HTR-8/SVneo (cell line): ENCODE measurements at regions not wholly inside any gene's neighbourhood (a gene's known extent, or its start where the extent isn't known, plus 50 kb on each side); places are given as distances from the start of the nearest gene placed in this dataset.
"Not testable (repeated sequence)": the region's sequence is repeated elsewhere in the genome, so short reads cannot be mapped to it uniquely, and the experiment has no call there.

Experiments
- DNase-seq: peaks from one replicate; pipeline ENCODE4 v3.0.0; 2011; ENCODE audit warnings: low spot score, mixed read lengths; ENCODE audit not compliant: insufficient read length
- FAIRE-seq: peaks from 2 replicates; lab custom pipeline; 2011; peaks lifted over from hg19 to GRCh38; lab: Jason Lieb, UNC

DNA sequence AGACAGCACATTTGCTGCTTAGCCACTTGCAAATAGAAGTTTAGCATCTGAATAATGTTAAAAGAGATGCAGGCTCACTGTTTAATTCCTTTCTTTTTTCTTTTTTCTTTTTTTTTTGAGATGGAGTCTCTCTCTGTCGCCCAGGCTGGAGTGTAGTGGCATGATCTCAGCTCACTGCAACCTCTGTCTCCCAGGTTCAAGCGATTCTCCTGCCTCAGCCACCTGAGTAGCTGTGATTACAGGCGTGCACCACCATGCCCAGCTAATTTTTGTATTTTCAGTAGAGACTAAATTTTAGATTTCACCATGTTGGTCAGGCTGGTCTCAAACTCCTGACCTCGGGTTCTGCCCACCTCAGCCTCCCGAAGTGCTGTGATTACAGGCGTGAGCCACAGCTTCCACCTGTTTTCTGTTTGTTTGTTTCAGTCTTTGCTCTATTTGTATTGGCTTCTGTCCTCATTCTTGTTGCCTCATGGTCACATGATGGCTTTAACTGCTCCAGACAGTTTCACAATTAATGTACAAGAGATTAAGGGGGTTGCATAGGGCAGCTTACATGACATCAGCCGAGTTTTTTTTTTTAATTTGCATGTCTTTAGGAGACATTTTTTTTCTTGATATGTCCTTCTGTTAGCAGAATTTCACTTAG is 153.1 kb upstream of the PCDH9 start:
- DNase-seq, FAIRE-seq: not testable (repeated sequence)

DNA sequence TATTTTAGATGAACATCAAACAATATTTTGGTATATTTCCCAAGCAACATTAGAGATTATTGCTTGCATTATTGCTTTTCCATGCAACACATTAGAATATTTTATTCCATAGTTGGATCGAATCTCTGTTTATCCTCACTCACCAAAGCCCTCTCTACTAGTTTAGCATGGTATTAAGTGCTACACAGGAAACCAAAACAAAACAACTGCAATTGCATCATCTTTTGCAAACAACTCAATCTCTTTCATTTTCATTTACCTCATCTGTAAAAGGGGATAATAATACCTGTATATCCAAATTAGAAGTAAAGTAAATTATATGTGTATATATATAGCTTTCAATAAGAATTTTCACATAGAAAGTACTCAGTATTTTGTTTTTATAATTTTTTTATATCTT is 147.8 kb upstream of the PCDH9 start:
- no peak for FAIRE-seq
- DNase-seq: no peak

DNA sequence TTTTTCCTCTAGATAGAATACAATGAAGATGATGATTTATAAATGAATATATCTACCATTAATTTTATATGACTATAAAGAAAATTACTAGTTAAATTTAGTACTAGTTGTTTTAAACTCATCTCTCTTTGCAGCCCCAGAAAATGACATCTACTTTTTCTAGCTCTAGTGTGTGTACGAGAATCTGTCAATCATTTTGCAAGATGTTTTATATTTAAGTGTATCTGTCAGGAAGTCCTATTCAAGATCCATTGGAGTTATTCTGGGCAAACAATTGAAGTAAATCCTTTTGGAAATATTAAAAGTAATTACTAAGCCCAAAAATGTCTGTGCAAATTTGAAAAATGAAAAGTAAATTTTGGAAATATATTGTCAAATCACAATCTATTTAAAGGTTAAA is 144.3 kb upstream of the PCDH9 start:
- DNase-seq (no peak), FAIRE-seq (no peak)

DNA sequence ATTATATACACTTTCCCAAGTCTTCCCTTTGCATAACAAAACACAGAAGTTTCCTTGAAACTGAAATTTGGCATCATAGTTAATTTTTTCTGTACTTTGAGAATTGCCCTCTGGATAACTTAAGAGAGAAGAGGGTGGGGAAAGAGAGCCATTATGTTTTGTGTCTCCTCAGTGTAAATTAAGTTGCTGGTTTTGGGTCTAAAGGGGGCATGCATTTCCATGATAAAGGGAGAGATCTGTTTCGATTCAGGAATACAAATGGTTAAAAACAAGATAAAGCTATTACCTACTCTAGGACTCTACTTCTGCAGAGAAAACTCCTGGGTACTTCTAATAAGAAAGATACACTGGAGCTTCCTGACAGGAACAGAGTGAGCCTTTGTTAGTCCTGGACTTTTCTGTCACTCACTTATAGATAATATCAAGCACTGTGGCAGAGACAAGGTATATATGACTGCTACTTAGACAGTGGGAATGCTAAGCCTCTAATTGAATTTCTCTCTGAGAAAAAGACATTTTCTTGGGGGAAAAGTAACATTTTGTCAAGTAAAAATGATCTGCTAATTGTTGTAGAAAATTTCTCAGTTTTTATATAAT is 142.8 kb upstream of the PCDH9 start:
- DNase-seq: no peak
- FAIRE-seq: no peak

DNA sequence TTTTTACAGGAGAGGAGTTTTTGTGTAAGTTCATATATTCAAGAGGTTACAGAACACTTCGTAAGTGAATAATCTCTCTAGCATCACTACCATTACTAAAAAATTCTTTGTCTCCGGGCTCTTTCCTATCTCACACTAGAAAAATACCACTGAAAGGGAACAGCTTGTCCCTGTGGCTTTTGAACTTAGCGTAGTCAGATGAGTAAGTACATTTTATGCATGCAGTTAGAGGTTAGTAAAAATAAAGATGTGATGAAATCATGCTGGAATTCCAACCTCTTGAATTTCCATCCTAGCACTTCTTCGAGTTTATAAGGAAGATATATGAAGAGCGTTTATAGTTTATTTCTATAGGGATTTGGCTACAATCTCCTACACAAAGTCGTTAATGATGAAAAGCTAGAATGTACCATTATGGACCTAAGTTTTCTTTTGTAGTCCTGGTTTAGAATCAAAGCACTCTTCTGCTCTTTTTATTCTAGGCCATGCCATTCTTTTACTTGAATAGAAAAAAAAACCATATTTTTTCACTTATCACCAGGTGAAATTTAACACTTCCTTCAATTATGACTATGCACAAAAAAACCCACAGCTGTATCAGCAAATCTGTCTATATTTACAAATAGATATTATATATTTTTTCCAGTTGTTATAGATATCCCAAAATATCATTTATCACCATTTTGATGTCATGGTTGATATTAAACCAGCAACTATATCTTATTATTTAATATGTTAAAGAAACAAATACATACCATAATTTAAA is 139.9 kb upstream of the PCDH9 start:
- FAIRE-seq: no peak
- peak; percentile 6 for DNase-seq

DNA sequence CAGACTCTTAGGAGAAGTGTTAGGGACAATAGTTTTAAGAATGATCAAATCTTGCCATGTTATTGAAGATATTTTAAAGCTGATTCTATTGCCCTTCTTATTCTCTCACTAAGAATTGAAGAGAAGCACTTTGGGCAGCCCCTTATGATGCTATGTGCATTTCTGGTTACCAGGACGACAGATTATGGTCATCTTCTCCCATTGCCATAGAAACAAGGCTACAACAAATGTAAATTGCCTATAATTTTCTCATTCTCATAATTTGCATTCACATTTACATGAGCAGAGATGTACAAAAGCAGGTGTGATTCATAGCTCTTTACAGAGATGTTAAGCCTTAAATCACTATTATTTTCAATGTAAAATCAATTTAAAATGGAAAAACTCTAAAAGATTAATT is 137.3 kb upstream of the PCDH9 start:
- no peak for FAIRE-seq
- DNase-seq: no peak

DNA sequence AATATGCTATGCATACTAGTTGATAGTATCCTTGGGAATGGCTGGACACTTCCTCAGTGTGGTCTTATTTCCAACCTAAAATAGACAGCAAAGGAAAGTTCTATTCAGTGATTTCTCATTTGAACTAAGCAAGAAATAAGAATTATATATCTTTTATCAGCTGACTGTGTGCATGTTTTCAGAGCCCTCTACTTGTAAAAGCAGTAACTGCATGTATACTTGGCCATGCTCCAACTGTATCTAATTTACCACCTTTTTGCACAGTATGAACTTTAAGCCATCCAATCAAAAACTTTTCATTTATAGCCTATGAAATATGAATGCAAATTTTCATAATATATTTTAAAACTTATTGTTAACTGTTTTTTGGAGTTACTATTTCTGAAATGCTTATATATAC is 136.4 kb upstream of the PCDH9 start:
- DNase-seq (no peak), FAIRE-seq (no peak)

DNA sequence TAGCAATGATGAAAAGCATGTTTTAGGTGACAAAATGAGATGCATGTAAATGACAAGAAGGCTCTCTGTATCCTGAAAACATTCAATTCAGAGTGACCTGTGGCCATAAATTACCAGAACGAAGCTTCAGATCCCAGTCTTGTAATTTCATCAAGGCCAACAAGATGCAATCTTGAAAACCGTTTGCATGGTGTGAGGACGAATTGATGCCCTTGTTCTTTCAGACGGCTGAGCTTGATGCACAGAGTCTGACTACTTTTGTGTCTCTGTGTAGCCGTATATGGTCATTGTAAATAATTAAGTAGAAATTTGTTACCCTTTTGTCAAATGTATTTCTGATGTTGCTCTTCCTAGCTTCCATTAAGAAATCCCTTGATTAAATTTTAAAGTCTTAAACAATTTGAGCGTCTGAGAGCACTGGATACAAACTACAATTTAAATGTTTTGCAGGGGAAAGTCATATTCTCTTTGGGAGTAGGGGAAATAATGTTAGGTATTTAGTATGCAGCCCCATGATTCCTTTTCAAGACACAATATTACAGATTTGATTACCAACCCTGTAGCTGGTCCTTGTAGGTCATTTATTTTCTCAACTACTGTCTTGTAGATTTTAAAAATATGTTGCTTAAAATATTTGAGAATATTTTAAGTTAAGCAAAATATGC is 125.8 kb upstream of the PCDH9 start:
- no peak for FAIRE-seq
- no peak for DNase-seq

DNA sequence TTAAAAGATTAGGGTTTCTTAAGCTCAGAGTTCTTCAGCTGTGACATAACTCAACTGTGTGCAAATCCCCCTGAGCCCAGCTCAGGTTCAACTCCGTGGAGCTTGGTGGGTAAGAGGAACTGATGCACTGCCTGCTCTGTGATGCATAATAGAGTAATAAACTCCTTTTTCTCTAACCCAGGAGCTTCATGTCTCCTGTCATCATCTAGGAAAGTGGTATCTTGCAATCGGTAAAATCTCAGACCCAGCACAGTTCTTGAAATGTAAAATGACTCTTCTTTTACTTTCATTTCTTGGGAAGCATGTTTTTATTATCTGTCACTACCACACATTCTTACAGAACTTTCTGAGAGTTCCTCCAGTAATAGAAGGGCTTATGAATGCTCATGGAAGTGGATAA is 123.8 kb upstream of the PCDH9 start:
- FAIRE-seq: no peak
- no peak for DNase-seq

DNA sequence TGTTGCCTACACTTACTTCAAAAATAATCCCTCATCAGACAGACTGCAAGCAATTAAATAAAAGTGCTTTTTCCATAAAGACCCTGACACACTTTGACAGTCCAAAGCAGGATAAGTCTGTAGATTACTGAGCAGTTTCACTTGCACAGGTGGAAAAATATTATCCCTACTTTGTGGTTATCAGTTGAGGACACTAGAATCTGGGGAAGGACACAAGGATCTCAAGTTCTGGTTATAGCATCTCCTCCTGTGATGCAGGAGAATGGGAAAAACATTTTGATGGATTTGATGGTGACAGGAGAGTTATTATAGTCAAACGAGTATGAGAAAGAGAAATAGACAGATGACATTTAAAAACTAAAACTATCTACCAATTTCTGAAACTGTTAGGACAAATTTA is 122.9 kb upstream of the PCDH9 start:
- DNase-seq (no peak), FAIRE-seq (no peak)

DNA sequence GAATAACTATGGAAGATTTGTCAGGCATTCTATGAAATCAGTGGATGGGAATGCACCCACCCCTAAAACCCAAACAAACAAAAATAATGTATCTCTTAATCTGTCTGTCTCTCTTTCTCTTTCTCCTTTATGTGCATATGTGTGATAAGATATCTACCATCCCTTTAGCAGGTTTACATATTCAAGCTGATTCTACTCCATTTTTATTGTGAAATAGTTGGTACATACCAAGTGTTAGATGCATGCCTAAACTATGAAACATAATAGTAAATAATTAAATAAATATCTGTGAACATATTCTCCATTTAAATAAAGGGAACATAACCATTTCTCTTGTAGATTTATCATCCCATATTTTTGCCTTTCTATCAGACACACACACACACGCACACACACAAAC is 121.8 kb upstream of the PCDH9 start:
- DNase-seq (no peak), FAIRE-seq (no peak)

DNA sequence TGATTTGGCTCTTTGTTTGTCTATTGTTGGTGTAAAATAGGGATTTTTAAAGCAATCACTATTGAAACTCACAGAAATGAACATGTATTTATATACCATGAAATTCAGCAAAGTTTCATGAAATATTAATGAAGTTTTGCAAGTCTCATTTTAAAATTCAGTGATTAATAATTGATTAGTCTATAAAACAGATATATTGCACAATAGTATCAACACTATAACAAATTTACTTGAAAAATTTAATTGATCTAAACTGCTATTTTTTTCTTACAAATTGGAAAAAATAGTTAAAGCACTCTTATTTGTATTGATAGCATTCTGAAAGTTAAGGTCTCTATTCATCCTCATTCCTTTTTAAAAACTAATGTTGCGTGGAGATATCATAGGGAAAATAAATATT is 121.0 kb upstream of the PCDH9 start:
- FAIRE-seq (no peak), DNase-seq (no peak)

DNA sequence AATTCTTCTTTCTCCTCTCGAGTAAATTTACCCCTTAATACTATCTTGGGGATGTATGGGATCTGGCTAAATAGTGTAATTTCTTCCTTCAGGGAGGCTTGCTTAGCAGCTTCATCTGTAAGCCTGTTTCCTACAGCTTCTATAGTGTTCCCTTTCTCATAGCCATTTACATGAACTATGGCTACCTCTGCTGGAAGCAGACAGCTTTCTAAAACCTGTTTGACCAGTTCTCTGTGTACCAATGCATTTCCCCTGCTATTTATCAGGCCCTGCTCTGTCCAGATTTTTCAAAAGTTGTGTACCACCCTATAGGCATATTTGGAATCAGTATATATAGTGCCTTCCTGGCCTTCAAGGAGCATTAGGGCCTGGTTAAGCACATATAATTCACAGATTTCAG is 113.6 kb upstream of the PCDH9 start:
- FAIRE-seq (no peak), DNase-seq (no peak)

DNA sequence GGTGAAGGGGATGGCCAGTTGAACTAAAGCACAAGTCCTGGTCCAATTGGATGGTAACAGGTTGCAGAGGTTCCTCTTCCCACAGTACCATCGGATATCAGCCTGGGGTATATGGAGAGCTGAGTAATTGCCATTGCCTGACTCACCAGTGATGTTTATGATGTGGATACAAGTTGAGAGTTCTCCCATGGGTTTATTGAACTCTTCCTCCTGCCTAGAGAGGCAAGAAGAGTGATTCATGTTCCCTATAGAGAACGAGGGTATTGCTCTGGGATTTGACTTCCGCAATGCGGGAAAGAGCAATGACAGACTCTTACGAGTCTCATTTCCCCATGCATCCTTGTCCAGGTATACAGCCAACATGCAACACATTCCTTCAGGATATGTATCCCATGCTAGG is 111.3 kb upstream of the PCDH9 start:
- no peak for FAIRE-seq
- no peak for DNase-seq

DNA sequence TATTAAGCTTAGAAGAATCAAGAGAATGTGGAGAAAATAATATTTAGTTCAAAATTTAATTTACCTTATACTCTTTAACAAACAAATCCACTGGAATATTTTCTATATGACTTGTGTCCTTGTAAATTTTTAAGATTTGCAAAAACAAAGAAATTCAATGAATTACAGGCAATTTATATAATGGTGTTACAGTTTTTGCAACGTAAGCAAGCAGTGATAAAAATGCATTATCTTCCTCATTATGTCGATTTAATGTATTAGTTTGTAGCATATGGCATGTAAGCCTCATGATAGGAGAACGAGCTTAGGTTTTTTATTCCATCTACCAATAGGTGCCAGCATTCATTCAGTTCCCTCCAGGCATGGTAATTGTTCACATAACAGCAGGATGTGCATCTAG is 100.0 kb upstream of the PCDH9 start:
- no peak for FAIRE-seq

DNA sequence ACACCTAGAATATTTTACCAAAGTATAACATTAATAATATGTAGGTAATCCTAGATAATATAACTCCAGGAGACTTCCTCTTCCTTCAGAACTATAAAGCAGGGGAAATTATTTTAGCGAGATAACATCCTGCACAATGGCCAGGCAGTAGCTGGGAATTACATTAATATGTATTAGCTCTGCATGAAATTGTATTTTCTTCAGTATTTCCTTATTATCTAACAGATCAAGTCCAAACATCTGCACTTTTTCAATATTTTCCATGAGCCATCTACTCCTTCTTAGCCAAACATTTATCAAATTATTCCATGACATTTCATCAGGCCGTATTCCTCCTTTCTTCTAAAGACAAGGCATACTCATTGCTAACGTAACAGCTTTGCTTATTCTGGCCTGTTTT is 98.8 kb upstream of the PCDH9 start:
- DNase-seq (no peak), FAIRE-seq (no peak)

More for the DNA sequence above, 100.0 kb upstream of the PCDH9 start:
- DNase-seq: no peak

DNA sequence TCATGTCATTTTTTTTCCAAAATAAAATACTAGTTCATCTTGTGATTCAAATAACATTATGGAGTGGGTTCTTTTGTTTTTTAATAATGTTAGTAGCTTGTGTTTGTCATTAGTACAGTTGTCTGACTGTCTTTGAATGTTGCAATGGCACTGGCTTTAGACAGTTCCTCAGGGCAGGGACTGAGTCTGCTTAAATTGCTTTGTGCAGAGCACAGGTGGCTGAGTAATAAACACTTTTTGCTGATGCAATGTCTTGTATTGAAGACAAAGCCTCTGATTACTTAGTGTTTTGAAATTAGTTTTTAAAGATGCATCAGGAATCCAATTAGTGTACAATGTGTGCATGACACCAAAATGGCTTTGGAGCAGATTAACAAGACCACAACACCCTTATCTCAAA is 88.7 kb upstream of the PCDH9 start:
- no peak for FAIRE-seq
- no peak for DNase-seq

DNA sequence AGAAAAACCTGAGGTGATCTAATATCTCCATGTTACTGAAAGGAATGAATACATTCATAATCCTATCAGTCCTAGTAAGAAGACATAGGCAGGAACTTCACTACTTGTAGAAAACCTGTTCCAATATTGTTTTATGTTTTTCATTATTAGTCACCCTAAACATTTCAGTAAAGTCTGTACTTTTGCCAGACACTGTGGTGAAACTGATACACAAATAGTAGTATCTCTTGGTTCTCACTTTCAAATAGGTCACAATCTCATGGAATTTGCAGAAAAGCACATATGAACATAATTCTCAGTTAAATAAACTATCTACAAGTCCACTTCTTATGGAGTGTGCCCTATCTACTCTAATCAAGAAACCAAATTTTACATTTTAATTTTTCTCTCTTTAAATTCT is 88.3 kb upstream of the PCDH9 start:
- FAIRE-seq (no peak), DNase-seq (no peak)

DNA sequence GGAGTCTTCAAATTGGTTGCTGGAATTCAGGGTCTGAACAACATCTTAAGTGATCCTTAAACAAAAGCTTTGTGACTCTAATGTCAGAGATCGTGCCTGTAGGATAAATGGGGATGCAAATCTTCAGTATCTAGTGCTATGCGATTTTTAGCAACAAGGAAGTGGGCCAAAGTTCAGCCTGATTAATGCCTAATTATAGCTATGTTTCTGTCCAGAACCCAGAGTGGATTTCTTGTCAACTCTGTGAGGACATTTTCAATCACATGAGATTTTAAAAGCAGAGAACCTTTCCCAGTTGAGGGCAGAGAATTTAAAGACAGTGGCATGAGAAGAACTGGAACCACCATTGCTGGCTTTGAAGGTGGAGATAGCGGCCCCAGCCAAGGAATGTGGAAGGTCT is 84.3 kb upstream of the PCDH9 start:
- DNase-seq (no peak), FAIRE-seq (no peak)

DNA sequence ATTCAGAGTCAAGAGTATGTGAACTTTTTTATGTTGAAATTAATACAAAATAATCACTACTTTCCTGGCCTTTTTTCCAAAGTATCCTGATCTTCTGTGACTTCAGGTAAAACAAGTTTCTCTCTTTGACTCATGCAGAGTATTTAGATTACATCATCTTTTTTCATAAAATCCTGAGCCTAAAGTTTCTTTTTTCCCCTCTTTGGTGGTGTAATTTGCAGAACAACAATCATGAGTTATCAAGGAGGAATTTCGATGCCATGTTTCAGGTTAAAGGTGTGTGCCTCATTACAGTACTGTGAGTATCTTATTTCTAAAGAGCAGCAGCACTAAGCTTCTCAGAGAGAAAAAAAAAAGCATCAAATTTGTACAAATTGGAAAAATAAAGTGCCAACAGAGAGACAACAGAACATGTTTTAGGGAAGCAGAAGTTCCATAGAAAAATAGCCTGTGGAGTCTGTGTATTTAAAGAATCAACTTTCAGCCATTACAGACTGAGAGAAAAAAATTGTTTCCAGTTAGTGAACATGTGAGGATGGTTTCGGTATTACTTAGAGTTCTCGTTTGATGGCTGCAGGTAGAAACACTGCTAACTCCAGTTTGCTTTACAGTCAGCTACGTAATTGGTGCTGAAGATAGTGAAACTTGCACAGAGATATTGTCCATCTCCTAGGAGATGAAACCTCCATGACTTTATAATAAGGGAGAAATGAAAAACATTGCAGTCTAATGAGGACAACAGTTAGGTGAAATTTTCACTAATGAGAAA is 78.1 kb upstream of the PCDH9 start:
- FAIRE-seq: no peak
- DNase-seq: no peak
